Esophagus muscularis mucosa (tissue), 4 donors: ENCODE measurements at regions not wholly inside any gene's neighbourhood (a gene's known extent, or its start where the extent isn't known, plus 50 kb on each side); places are given as distances from the start of the nearest gene placed in this dataset.

Source experiments
- CTCF ChIP-seq, 3 experiments: fragments of 200-600 bp in 2 of 3; fragments of 450-650 bp in 1 of 3; sonication (generic) in 2 of 3; IDR thresholded peaks; one replicate each; pipeline ENCODE4 v1.5.1; 2017 to 2019; ENCODE audit warnings: antibody characterized with exemption in 3 of 3, mild to moderate bottlenecking in 2 of 3, moderate library complexity in 1 of 3
- EP300 ChIP-seq: sonication (generic); formaldehyde crosslinking; IDR thresholded peaks from one replicate; pipeline ENCODE4 v1.6.1; 2017; ENCODE audit warnings: antibody characterized with exemption
- POLR2A ChIP-seq: fragments of 450-650 bp; IDR thresholded peaks from one replicate; pipeline ENCODE4 v1.6.1; 2017; ENCODE audit warnings: antibody characterized with exemption, moderate library complexity, mild to moderate bottlenecking, low read depth
- POLR2AphosphoS5 ChIP-seq, 2 donors: sonication (generic); formaldehyde crosslinking; IDR thresholded peaks; one replicate each; pipeline ENCODE4 v1.6.1; 2017; ENCODE audit warnings: antibody characterized with exemption in 2 of 2

DNA sequence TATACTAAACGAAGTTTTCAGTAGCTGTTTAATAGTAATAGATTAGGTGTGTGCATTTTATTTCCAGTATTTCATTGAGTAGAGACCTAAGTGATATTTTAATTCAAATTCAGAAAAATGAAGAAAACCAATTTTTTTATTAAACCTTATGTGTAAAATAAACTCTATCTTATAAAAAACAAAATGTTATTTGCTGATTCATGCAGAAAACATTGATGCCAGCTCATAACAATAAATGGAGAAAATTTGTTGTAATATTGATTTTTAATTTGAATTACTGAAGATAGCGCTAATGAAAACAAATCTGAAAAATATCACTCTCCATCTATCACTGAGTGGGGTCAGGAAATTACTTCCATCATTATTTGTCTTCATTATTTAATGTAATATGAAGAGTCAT is 1177.8 kb upstream of the SEMA6A start:
- no peak for TF ChIP-seq POLR2AphosphoS5 (IDR thresholded peaks at IDR 0.05)
- no peak for TF ChIP-seq CTCF (IDR thresholded peaks at IDR 0.05)
- no peak for TF ChIP-seq EP300
- no peak for TF ChIP-seq POLR2A
